HEK293 (cell line): ENCODE measurements at regions not wholly inside any gene's neighbourhood (a gene's known extent, or its start where the extent isn't known, plus 50 kb on each side); places are given as distances from the start of the nearest gene placed in this dataset.

ENCODE experiments used
- CTCF ChIA-PET: fragments of 350-600 bp; formaldehyde crosslinking; extraction: SDS; loops from one replicate; lab custom pipeline; 2021; ENCODE audit warnings: antibody characterized with exemption; lab: Yijun Ruan, JAX
- POLR2A ChIA-PET: fragments of 300-600 bp; formaldehyde crosslinking; extraction: SDS; loops from one replicate; lab custom pipeline; 2020; ENCODE audit warnings: antibody characterized with exemption, inconsistent platforms; lab: Yijun Ruan, JAX
- H3K27ac ChIP-seq: fragments of 200-500 bp; sonication (Bioruptor generic); 2 replicates; pipeline ENCODE4 v1.5.1; 2014; ENCODE audit warnings: low read depth, low read length, control low read depth, inconsistent platforms; ENCODE audit errors: extremely low read depth
- H3K36me3 ChIP-seq, 2 experiments: fragments of 200-500 bp in 1 of 2; sonication (Bioruptor generic) in 1 of 2; 1 replicate in 1 of 2; 2 replicates in 1 of 2; pipeline ENCODE4 v1.5.1; 2014 to 2017; ENCODE audit warnings: inconsistent platforms in 2 of 2, low read length in 2 of 2; ENCODE audit not compliant: control insufficient read depth in 2 of 2, insufficient read depth in 1 of 2
- H3K4me1 ChIP-seq: fragments of 200-500 bp; sonication (Bioruptor generic); 2 replicates; pipeline ENCODE4 v1.5.1; 2014; ENCODE audit warnings: mild to moderate bottlenecking, low read length, inconsistent platforms; ENCODE audit not compliant: control insufficient read depth, insufficient read depth
- H3K4me3 ChIP-seq: 2 replicates; pipeline ENCODE4 v1.5.1; 2011; ENCODE audit warnings: low read depth, mild to moderate bottlenecking, control low read depth, low read length, moderate library complexity
- H3K9me3 ChIP-seq: fragments of 200-500 bp; sonication (Bioruptor generic); 2 replicates; pipeline ENCODE4 v1.5.1; 2014; ENCODE audit warnings: low read depth, low read length, inconsistent platforms; ENCODE audit not compliant: control insufficient read depth, insufficient read depth
- KLF8 ChIP-seq: fragments of 450-650 bp; formaldehyde crosslinking; IDR thresholded peaks from 2 replicates; pipeline ENCODE4 v1.5.1; 2016; ENCODE audit warnings: missing biosample characterization, missing genetic modification characterization
- OVOL3 ChIP-seq: fragments of 450-650 bp; formaldehyde crosslinking; IDR thresholded peaks from 2 replicates; pipeline ENCODE4 v1.5.1; 2016; ENCODE audit warnings: missing biosample characterization, missing genetic modification characterization
- SCRT2 ChIP-seq: fragments of 450-650 bp; formaldehyde crosslinking; IDR thresholded peaks from 2 replicates; pipeline ENCODE4 v1.5.1; 2016; ENCODE audit warnings: missing biosample characterization, missing genetic modification characterization
- SP7 ChIP-seq: fragments of 450-650 bp; formaldehyde crosslinking; IDR thresholded peaks from 2 replicates; pipeline ENCODE4 v1.5.1; 2016; ENCODE audit warnings: missing biosample characterization, missing genetic modification characterization
- WT1 ChIP-seq: fragments of 450-650 bp; formaldehyde crosslinking; IDR thresholded peaks from 2 replicates; pipeline ENCODE4 v1.5.1; 2016; ENCODE audit warnings: missing biosample characterization, missing genetic modification characterization
- YY1 ChIP-seq: fragments of 450-650 bp; formaldehyde crosslinking; IDR thresholded peaks from 2 replicates; pipeline ENCODE4 v1.5.1; 2018; ENCODE audit warnings: missing biosample characterization, missing genetic modification characterization
- ZBTB20 ChIP-seq: fragments of 450-650 bp; formaldehyde crosslinking; IDR thresholded peaks from 2 replicates; pipeline ENCODE4 v1.5.1; 2016; ENCODE audit warnings: missing biosample characterization, missing genetic modification characterization
- ZNF121 ChIP-seq: fragments of 450-650 bp; formaldehyde crosslinking; IDR thresholded peaks from 2 replicates; pipeline ENCODE4 v1.5.1; 2016; ENCODE audit warnings: missing biosample characterization, missing genetic modification characterization
- ZNF184 ChIP-seq: fragments of 450-650 bp; IDR thresholded peaks from 2 replicates; pipeline ENCODE4 v1.5.1; 2018; ENCODE audit warnings: missing biosample characterization, mild to moderate bottlenecking, missing genetic modification characterization
- ZNF19 ChIP-seq: fragments of 450-650 bp; formaldehyde crosslinking; IDR thresholded peaks from 2 replicates; pipeline ENCODE4; 2016; ENCODE audit warnings: missing biosample characterization, missing genetic modification characterization, low read depth
- ZNF239 ChIP-seq: fragments of 450-650 bp; formaldehyde crosslinking; IDR thresholded peaks from 2 replicates; pipeline ENCODE4 v1.5.1; 2016; ENCODE audit warnings: missing biosample characterization, missing genetic modification characterization
- ZNF501 ChIP-seq: fragments of 450-650 bp; formaldehyde crosslinking; IDR thresholded peaks from 2 replicates; pipeline ENCODE4 v1.5.1; 2016; ENCODE audit warnings: missing biosample characterization, missing genetic modification characterization
- ZNF610 ChIP-seq: fragments of 450-650 bp; formaldehyde crosslinking; IDR thresholded peaks from 2 replicates; pipeline ENCODE4 v1.5.1; 2016; ENCODE audit warnings: missing biosample characterization, missing genetic modification characterization, borderline replicate concordance
- ZNF747 ChIP-seq: fragments of 450-650 bp; formaldehyde crosslinking; IDR thresholded peaks from 2 replicates; pipeline ENCODE4 v1.5.1; 2016; ENCODE audit warnings: missing biosample characterization, missing genetic modification characterization
- ZNF777 ChIP-seq: fragments of 450-650 bp; formaldehyde crosslinking; IDR thresholded peaks from 2 replicates; pipeline ENCODE4 v1.5.1; 2017; ENCODE audit warnings: missing biosample characterization, missing genetic modification characterization, borderline replicate concordance
- ZNF791 ChIP-seq: fragments of 450-650 bp; formaldehyde crosslinking; IDR thresholded peaks from 2 replicates; pipeline ENCODE4 v1.5.1; 2016; ENCODE audit warnings: missing biosample characterization, missing genetic modification characterization
- ZNF830 ChIP-seq: fragments of 450-650 bp; IDR thresholded peaks from 2 replicates; pipeline ENCODE4 v1.5.0; 2018; ENCODE audit warnings: missing biosample characterization, missing genetic modification characterization, low read depth, mild to moderate bottlenecking, moderate library complexity
- TF ChIP-seq, protein P1 (sequence below): fragments of 450-650 bp; formaldehyde crosslinking; IDR thresholded peaks from 2 replicates; pipeline ENCODE4 v1.5.1; 2016; ENCODE audit warnings: missing biosample characterization, missing genetic modification characterization, borderline replicate concordance
- TF ChIP-seq, protein P2 (sequence below): sonication (generic); formaldehyde crosslinking; IDR thresholded peaks from 2 replicates; pipeline ENCODE4 v1.8.1; 2022; ENCODE audit warnings: mild to moderate bottlenecking, moderate library complexity, missing genetic modification reagents
- TF ChIP-seq, protein P3 (sequence below): fragments of 450-650 bp; formaldehyde crosslinking; IDR thresholded peaks from 2 replicates; pipeline ENCODE4 v1.5.1; 2017; ENCODE audit warnings: missing biosample characterization, mild to moderate bottlenecking, missing genetic modification characterization, moderate library complexity
- TF ChIP-seq, protein P4 (sequence below): fragments of 450-650 bp; formaldehyde crosslinking; optimal IDR thresholded peaks from 2 replicates; pipeline ENCODE3; 2016; ENCODE audit warnings: missing biosample characterization, mild to moderate bottlenecking, missing genetic modification characterization
- TF ChIP-seq, protein P5 (sequence below): fragments of 450-650 bp; formaldehyde crosslinking; IDR thresholded peaks from 2 replicates; pipeline ENCODE4 v1.5.1; 2016; ENCODE audit warnings: missing biosample characterization, missing genetic modification characterization
- TF ChIP-seq, protein P6 (sequence below): fragments of 450-650 bp; formaldehyde crosslinking; IDR thresholded peaks from 2 replicates; pipeline ENCODE4 v1.5.1; 2016; ENCODE audit warnings: missing biosample characterization, missing genetic modification characterization
- TF ChIP-seq, protein P7 (sequence below): fragments of 450-650 bp; formaldehyde crosslinking; IDR thresholded peaks from 2 replicates; pipeline ENCODE4 v1.5.1; 2016; ENCODE audit warnings: missing biosample characterization, missing genetic modification characterization

DNA sequence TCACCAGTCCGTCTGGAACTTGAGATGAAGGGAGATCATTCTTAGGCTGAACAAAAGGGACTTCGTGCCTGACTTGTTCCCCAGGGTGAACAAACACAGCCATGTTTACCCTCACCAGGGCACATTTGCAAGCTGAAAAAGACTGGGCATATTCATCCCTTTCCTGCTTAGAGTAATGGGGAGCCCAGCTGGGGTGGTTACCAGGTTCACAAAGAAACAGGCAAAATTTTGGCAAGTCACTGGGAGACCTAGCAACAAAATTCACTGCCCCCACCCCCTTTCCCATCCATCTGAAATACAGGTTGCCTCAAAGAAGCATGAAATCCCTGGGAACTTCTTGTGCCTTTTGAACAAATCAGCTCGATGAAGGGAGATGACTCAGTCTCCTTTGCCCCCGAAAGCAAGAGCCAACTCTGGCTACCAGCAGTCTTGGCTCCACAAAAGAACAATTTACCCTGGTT, 775.0 kb downstream of the SQOR start (continued):
- TF ChIP-seq, protein P1, sequence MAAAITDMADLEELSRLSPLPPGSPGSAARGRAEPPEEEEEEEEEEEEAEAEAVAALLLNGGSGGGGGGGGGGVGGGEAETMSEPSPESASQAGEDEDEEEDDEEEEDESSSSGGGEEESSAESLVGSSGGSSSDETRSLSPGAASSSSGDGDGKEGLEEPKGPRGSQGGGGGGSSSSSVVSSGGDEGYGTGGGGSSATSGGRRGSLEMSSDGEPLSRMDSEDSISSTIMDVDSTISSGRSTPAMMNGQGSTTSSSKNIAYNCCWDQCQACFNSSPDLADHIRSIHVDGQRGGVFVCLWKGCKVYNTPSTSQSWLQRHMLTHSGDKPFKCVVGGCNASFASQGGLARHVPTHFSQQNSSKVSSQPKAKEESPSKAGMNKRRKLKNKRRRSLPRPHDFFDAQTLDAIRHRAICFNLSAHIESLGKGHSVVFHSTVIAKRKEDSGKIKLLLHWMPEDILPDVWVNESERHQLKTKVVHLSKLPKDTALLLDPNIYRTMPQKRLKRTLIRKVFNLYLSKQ (tag by site-specific recombination): no peak
- no peak for TF ChIP-seq ZNF777 (tag by site-specific recombination)
- TF ChIP-seq, protein P2, sequence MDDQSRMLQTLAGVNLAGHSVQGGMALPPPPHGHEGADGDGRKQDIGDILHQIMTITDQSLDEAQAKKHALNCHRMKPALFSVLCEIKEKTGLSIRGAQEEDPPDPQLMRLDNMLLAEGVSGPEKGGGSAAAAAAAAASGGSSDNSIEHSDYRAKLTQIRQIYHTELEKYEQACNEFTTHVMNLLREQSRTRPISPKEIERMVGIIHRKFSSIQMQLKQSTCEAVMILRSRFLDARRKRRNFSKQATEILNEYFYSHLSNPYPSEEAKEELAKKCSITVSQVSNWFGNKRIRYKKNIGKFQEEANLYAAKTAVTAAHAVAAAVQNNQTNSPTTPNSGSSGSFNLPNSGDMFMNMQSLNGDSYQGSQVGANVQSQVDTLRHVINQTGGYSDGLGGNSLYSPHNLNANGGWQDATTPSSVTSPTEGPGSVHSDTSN (CRISPR knock-in tag): no peak

DNA sequence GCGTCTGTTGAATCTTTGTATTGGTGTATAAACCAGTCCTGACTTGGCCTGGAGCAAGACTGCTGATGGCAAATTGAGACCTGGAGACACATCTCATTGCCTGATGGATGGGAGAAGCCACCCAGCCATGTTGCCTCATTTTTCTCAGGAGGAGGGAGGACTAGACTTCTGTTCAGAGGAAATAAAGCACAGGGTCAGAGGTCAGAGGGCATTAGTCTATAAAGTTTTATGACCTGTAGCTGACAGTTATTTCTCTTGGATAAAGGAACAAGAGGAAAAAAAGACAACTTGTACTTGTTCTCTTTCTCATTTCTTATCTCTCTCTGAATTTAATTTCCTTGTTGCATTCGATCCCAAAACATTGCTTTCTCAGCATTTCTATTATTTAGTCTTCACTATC, 775.9 kb downstream of the SQOR start:
- TF ChIP-seq ZNF121: no peak
- ChIA-PET POLR2A (no interaction called here), CTCF (no interaction called here)
- H3K4me3 ChIP-seq: no peak overlapping the region
- H3K36me3 ChIP-seq: no peaks in the 10 kb centered on the region
- no peak overlapping the region for H3K27ac ChIP-seq
- no peaks in the 10 kb centered on the region for H3K9me3 ChIP-seq
- H3K4me1 ChIP-seq: no peaks in the 10 kb centered on the region

DNA sequence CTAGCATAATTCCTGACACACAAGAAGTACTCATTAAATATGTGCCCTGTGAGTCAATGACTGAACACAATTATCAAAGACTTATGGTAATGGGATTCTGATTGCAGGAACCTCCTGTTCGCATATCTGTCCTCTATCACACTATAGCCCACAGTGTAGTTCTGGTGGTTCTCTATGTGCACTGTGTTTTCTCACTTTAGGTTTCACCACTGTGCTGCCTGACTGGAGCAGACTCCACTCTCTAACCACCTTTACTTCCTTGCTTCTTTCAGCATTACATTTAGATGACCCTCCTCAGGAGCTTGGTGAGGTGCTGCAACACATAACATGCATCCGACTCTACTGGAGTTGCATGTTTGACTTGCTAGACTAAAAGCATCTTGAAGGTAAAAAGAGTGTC, 777.1 kb downstream of the SQOR start:
- no peak overlapping the region for H3K4me3 ChIP-seq
- POLR2A ChIA-PET: no interaction called here
- CTCF ChIA-PET: interaction anchor here (0.6 to 0.7 kb wide), 2 partner anchors 749 to 828 kb away, joined by 3 to 5 read pairs; no protein-coding TSS in a partner anchor

DNA sequence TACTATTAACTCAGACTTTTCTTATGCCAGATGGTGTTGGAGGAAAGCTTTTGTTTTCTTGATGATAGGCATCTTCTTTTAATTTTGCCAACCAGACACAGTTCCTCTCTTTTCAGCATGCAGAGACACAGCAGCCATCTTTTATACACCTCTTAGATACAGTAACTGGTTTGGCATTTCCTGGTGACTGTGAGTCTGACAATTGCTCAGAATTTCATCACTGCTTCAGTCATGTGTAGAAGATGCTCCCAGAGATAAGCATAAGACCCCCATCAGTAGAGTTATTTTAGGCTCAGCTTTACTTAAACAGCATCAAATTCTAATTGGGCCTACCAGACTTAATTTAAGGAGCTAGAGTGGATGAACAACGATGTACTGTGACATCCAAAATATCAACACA, 779.0 kb downstream of the SQOR start:
- Histone ChIP-seq H3K27ac (no peak overlapping the region), H3K4me3 (no peak overlapping the region), H3K9me3 (no peaks in the 10 kb centered on the region), H3K36me3 (no peaks in the 10 kb centered on the region), H3K4me1 (no peaks in the 10 kb centered on the region)
- ChIA-PET POLR2A (no interaction called here), CTCF (no interaction called here)
- TF ChIP-seq YY1 (tag by site-specific recombination) (no peak), KLF8 (no peak), ZNF747 (tag by site-specific recombination) (no peak), WT1 (no peak), SP7 (tag by site-specific recombination) (no peak)
- TF ChIP-seq, protein P3, sequence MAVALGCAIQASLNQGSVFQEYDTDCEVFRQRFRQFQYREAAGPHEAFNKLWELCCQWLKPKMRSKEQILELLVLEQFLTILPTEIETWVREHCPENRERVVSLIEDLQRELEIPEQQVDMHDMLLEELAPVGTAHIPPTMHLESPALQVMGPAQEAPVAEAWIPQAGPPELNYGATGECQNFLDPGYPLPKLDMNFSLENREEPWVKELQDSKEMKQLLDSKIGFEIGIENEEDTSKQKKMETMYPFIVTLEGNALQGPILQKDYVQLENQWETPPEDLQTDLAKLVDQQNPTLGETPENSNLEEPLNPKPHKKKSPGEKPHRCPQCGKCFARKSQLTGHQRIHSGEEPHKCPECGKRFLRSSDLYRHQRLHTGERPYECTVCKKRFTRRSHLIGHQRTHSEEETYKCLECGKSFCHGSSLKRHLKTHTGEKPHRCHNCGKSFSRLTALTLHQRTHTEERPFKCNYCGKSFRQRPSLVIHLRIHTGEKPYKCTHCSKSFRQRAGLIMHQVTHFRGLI: no peak
- TF ChIP-seq, protein P4, sequence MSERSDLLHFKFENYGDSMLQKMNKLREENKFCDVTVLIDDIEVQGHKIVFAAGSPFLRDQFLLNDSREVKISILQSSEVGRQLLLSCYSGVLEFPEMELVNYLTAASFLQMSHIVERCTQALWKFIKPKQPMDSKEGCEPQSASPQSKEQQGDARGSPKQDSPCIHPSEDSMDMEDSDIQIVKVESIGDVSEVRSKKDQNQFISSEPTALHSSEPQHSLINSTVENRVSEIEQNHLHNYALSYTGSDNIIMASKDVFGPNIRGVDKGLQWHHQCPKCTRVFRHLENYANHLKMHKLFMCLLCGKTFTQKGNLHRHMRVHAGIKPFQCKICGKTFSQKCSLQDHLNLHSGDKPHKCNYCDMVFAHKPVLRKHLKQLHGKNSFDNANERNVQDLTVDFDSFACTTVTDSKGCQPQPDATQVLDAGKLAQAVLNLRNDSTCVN (tag by site-specific recombination): no peak
- TF ChIP-seq, protein P5, sequence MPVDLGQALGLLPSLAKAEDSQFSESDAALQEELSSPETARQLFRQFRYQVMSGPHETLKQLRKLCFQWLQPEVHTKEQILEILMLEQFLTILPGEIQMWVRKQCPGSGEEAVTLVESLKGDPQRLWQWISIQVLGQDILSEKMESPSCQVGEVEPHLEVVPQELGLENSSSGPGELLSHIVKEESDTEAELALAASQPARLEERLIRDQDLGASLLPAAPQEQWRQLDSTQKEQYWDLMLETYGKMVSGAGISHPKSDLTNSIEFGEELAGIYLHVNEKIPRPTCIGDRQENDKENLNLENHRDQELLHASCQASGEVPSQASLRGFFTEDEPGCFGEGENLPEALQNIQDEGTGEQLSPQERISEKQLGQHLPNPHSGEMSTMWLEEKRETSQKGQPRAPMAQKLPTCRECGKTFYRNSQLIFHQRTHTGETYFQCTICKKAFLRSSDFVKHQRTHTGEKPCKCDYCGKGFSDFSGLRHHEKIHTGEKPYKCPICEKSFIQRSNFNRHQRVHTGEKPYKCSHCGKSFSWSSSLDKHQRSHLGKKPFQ (tag by site-specific recombination): no peak

More for the DNA sequence above, 777.1 kb downstream of the SQOR start:
- Histone ChIP-seq H3K4me1 (no peaks in the 10 kb centered on the region), H3K9me3 (no peaks in the 10 kb centered on the region), H3K36me3 (no peaks in the 10 kb centered on the region), H3K27ac (no peak overlapping the region)
- TF ChIP-seq ZNF239 (no peak), ZNF791 (tag by site-specific recombination) (no peak), WT1 (no peak), OVOL3 (no peak), ZNF830 (tag by site-specific recombination) (no peak), ZNF19 (no peak), ZNF501 (tag by site-specific recombination) (no peak), ZNF184 (tag by site-specific recombination) (no peak), ZNF610 (tag by site-specific recombination) (no peak), ZBTB20 (tag by site-specific recombination) (no peak), SCRT2 (tag by site-specific recombination) (no peak)
- TF ChIP-seq, protein P6, sequence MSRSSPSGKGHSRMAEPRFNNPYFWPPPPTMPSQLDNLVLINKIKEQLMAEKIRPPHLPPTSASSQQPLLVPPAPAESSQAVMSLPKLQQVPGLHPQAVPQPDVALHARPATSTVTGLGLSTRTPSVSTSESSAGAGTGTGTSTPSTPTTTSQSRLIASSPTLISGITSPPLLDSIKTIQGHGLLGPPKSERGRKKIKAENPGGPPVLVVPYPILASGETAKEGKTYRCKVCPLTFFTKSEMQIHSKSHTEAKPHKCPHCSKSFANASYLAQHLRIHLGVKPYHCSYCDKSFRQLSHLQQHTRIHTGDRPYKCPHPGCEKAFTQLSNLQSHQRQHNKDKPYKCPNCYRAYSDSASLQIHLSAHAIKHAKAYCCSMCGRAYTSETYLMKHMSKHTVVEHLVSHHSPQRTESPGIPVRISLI: no peak
- TF ChIP-seq, protein P7, sequence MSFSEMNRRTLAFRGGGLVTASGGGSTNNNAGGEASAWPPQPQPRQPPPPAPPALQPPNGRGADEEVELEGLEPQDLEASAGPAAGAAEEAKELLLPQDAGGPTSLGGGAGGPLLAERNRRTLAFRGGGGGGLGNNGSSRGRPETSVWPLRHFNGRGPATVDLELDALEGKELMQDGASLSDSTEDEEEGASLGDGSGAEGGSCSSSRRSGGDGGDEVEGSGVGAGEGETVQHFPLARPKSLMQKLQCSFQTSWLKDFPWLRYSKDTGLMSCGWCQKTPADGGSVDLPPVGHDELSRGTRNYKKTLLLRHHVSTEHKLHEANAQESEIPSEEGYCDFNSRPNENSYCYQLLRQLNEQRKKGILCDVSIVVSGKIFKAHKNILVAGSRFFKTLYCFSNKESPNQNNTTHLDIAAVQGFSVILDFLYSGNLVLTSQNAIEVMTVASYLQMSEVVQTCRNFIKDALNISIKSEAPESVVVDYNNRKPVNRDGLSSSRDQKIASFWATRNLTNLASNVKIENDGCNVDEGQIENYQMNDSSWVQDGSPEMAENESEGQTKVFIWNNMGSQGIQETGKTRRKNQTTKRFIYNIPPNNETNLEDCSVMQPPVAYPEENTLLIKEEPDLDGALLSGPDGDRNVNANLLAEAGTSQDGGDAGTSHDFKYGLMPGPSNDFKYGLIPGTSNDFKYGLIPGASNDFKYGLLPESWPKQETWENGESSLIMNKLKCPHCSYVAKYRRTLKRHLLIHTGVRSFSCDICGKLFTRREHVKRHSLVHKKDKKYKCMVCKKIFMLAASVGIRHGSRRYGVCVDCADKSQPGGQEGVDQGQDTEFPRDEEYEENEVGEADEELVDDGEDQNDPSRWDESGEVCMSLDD (tag by site-specific recombination): no peak
